ENCODE measurements at regions not wholly inside any gene's neighbourhood (a gene's known extent, or its start where the extent isn't known, plus 50 kb on each side); places are given as distances from the start of the nearest gene placed in this dataset.

DNA sequence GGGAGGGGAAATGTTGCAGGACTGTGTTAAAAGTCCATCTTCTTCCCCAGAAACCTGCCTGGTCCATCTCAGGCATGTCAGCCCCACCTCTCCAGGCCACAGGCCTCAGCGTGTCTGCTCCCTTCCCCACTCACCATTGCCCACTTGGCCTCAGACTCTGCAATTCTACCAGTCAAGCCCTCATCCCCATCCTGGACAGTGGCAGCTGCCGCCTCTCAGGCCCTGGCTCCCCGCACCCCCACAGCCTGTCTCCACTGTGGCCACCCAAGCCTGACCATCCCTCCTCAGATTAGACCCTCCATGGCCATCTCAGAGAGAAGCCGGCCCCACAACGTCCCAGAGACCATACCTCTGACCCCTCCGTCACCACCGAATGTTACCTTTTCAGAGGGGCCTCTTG is 89.9 kb downstream of the BARX1 start:
- TF ChIP-seq, protein P1, sequence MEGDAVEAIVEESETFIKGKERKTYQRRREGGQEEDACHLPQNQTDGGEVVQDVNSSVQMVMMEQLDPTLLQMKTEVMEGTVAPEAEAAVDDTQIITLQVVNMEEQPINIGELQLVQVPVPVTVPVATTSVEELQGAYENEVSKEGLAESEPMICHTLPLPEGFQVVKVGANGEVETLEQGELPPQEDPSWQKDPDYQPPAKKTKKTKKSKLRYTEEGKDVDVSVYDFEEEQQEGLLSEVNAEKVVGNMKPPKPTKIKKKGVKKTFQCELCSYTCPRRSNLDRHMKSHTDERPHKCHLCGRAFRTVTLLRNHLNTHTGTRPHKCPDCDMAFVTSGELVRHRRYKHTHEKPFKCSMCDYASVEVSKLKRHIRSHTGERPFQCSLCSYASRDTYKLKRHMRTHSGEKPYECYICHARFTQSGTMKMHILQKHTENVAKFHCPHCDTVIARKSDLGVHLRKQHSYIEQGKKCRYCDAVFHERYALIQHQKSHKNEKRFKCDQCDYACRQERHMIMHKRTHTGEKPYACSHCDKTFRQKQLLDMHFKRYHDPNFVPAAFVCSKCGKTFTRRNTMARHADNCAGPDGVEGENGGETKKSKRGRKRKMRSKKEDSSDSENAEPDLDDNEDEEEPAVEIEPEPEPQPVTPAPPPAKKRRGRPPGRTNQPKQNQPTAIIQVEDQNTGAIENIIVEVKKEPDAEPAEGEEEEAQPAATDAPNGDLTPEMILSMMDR (IDR thresholded peaks at IDR 0.05; ENCODE audit: insufficient read depth, low read depth, low read length) = no peak
- no peak overlapping the region for H3K4me3 ChIP-seq (ENCODE audit: low read depth, low read length)
- H3K27me3 ChIP-seq (ENCODE audit: control insufficient read depth, insufficient read depth, low read length) = no peaks in the 10 kb centered on the region
- no peak for DNase-seq (ENCODE audit: low read depth)
- H3K36me3 ChIP-seq (ENCODE audit: control insufficient read depth, insufficient read depth, low read length) = no peaks in the 10 kb centered on the region
- POLR2A ChIA-PET = no interaction called here
- CTCF ChIA-PET = no interaction called here

DNA sequence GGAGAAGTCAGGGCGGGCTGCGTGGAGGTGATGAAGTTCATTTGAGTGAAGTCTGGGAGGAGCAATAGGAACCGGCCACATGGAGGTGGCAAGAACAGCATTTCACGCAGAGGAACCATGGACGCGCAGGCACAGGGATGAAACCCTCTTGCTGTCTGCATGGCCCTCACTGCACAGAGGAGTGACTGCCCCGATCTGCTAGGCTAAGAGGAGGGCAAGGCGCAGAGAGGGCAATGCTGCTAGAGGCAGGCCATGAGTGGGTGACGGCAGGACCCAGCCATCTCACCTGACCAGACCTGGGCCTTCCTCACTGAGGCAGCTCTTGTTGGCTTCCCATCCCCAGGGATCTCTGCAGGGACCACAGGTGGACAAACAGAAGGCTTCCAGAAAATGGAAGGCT is 90.3 kb downstream of the BARX1 start:
- H3K27me3 ChIP-seq (ENCODE audit: control insufficient read depth, insufficient read depth, low read length) = no peaks in the 10 kb centered on the region
- no peaks in the 10 kb centered on the region for H3K36me3 ChIP-seq (ENCODE audit: control insufficient read depth, insufficient read depth, low read length)
- POLR2A ChIA-PET = no interaction called here
- no peak overlapping the region for H3K4me3 ChIP-seq (ENCODE audit: low read depth, low read length)
- TF ChIP-seq, protein P1 (IDR thresholded peaks at IDR 0.05; ENCODE audit: insufficient read depth, low read depth, low read length) = no peak
- no peak for DNase-seq (ENCODE audit: low read depth)
- CTCF ChIA-PET = no interaction called here

DNA sequence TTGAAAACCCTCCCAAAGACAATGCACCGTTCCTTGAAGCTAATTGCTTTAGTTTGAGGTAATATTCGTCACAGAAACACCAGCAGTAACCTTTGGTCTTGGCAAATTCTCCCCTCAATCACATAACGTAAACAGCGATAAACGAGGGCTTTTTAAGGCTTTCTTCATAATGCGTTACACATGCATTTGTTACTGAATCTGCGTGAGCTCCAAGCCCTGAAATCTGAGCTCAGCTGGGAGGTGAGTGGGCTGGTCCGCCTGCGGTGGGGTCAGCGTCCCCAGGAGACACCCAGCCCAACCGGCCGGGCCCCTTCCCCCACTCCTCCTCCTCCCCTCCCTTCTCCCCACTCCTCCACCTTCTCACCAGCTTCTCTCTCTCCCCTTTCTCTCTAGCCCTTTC is 91.1 kb downstream of the BARX1 start:
- Histone ChIP-seq H3K4me3 (ENCODE audit: low read depth, low read length) (no peak overlapping the region), H3K36me3 (ENCODE audit: control insufficient read depth, insufficient read depth, low read length) (no peaks in the 10 kb centered on the region), H3K27me3 (ENCODE audit: control insufficient read depth, insufficient read depth, low read length) (no peaks in the 10 kb centered on the region)
- POLR2A ChIA-PET = no interaction called here
- CTCF ChIA-PET = no interaction called here
- TF ChIP-seq, protein P1 (IDR thresholded peaks at IDR 0.05; ENCODE audit: insufficient read depth, low read depth, low read length) = no peak
- no peak for DNase-seq (ENCODE audit: low read depth)

DNA sequence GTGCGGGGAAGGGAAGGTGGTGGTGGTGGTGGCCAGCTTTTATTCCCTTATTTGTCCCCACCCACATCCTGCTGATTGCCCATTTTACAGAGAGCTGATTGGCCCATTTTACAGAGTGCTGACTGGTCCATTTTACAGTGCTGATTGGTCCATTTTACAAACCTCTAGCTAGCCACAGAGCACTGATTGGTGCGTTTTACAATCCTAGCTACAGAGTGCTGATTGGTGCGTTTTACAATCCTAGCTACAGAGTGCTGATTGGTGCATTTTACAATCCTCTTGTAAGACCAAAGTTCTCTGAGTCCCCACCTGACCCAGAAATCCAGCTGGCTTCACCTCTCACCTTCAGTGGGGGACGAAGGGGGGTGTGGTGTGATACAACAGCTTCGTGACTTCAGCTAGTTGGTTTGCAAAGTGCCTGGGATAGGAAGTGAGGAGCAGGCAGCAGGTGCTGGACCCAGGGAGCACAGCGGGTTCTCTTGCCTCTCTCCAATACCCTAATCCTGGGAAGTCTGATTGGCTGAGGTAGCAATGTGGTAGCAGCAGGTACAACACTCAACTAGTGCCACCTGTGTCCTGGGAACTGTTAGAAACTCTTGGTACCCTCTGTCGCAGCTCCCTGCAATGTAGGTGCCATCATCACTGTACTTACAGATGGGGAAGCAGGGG is 92.1 kb downstream of the BARX1 start:
- ChIA-PET POLR2A (no interaction called here), CTCF (interaction anchor here (0.8 kb wide), 1 partner anchor 35 kb away, joined by 3 read pairs; no protein-coding TSS in a partner anchor)
- no peaks in the 10 kb centered on the region for H3K27me3 ChIP-seq (ENCODE audit: control insufficient read depth, insufficient read depth, low read length)
- H3K36me3 ChIP-seq (ENCODE audit: control insufficient read depth, insufficient read depth, low read length) = no peaks in the 10 kb centered on the region
- DNase-seq (ENCODE audit: low read depth) = no peak
- no peak overlapping the region for H3K4me3 ChIP-seq (ENCODE audit: low read depth, low read length)
- TF ChIP-seq, protein P1 (IDR thresholded peaks at IDR 0.05; ENCODE audit: insufficient read depth, low read depth, low read length) = no peak

DNA sequence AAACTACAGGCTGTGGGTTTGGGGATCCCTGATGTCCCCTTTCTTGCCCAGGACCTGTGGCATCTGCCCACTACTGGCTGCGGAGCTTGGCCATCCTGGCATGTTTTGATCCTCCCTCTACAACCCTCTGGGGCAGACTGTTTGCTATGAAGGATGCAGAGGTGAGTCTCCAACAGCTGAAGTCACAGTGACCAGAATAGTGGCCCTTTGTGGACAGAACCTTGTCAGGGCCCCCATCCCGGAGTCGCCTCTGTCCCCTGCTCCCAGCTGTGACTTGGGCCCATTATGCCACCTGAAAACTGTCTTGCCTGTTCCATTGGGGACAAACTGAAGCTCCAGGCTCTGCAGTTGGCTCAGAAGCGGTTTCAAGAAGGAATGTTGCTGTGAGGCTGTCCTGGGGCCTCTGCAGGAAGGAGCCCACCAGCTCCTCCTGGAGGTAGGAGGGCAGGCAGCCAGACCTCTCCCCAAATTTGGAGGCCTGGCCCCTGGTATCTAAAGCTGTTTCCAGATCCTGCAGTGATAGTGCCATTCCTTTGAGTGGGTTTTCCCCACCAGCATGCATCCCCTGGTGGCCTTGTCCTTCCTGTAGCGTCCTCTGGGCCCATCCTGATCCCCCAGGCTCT is 93.3 kb downstream of the BARX1 start:
- H3K27me3 ChIP-seq (ENCODE audit: control insufficient read depth, insufficient read depth, low read length) = no peaks in the 10 kb centered on the region
- CTCF ChIA-PET = no interaction called here
- no peak overlapping the region for H3K4me3 ChIP-seq (ENCODE audit: low read depth, low read length)
- TF ChIP-seq, protein P1 (IDR thresholded peaks at IDR 0.05; ENCODE audit: insufficient read depth, low read depth, low read length) = no peak
- DNase-seq (ENCODE audit: low read depth) = no peak
- POLR2A ChIA-PET = no interaction called here
- H3K36me3 ChIP-seq (ENCODE audit: control insufficient read depth, insufficient read depth, low read length) = no peaks in the 10 kb centered on the region

All from BJ (cell line).